ENCODE measurements at regions not wholly inside any gene's neighbourhood (a gene's known extent, or its start where the extent isn't known, plus 50 kb on each side); places are given as distances from the start of the nearest gene placed in this dataset.

DNA sequence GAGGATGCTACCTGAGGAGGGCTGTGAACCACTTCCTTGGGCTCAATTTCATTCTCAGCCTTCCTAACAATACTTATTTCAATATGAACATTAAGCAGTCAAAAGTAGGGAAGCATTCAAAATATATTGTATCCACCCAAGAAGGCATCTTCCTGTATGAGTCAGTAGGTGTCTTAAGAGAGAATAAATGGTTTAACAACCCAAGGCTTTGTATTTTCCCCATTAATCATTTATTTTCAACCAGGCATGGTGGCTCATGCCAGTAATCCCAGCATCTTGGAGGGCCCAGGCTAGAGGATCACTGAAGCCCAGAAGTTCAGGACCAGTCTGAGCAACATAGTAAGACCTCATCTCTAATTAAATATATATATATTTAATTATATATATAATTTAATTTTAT, 74.5 kb upstream of the MARCKS start:
- DNase-seq (ENCODE audit: low read depth, low spot score) (no peak), ATAC-seq (no peak)
- RAD21 ChIA-PET (ENCODE audit: low non-redundant PET in 1 of 2, low total read pairs in 2 of 2, uncharacterized antibody in 2 of 2, unreplicated experiment in 2 of 2): no interaction called here
- H3K27ac ChIP-seq (ENCODE audit: low read depth, low read length): no peak overlapping the region
- TF ChIP-seq, protein P1, sequence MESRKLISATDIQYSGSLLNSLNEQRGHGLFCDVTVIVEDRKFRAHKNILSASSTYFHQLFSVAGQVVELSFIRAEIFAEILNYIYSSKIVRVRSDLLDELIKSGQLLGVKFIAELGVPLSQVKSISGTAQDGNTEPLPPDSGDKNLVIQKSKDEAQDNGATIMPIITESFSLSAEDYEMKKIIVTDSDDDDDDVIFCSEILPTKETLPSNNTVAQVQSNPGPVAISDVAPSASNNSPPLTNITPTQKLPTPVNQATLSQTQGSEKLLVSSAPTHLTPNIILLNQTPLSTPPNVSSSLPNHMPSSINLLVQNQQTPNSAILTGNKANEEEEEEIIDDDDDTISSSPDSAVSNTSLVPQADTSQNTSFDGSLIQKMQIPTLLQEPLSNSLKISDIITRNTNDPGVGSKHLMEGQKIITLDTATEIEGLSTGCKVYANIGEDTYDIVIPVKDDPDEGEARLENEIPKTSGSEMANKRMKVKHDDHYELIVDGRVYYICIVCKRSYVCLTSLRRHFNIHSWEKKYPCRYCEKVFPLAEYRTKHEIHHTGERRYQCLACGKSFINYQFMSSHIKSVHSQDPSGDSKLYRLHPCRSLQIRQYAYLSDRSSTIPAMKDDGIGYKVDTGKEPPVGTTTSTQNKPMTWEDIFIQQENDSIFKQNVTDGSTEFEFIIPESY (IDR thresholded peaks at IDR 0.05; ENCODE audit: extremely low read depth, insufficient replicate concordance, low read length): no peak
- TF ChIP-seq FOSL1 (IDR thresholded peaks at IDR 0.05; ENCODE audit: low read depth) (no peak), CEBPB (IDR thresholded peaks at IDR 0.05; ENCODE audit: low read depth) (no peak), RAD21 (IDR thresholded peaks at IDR 0.05; ENCODE audit: low read depth) (no peak), POLR2AphosphoS5 (IDR thresholded peaks at IDR 0.05; ENCODE audit: low read depth, low read length) (no peak), EZH2 (IDR thresholded peaks at IDR 0.05) (no peak), ELF1 (IDR thresholded peaks at IDR 0.05; ENCODE audit: borderline replicate concordance, low read depth) (no peak), EGR1 (IDR thresholded peaks at IDR 0.05; ENCODE audit: low read depth) (no peak), ZNF274 (IDR thresholded peaks at IDR 0.05; ENCODE audit: low read depth, low read length) (no peak), SP1 (IDR thresholded peaks at IDR 0.05; ENCODE audit: low read depth) (no peak)
- TF ChIP-seq, protein P2, sequence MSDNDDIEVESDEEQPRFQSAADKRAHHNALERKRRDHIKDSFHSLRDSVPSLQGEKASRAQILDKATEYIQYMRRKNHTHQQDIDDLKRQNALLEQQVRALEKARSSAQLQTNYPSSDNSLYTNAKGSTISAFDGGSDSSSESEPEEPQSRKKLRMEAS (IDR thresholded peaks at IDR 0.05): no peak
- TF ChIP-seq, protein P3, sequence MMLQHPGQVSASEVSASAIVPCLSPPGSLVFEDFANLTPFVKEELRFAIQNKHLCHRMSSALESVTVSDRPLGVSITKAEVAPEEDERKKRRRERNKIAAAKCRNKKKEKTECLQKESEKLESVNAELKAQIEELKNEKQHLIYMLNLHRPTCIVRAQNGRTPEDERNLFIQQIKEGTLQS (IDR thresholded peaks at IDR 0.05): no peak
- TF ChIP-seq, protein P4, sequence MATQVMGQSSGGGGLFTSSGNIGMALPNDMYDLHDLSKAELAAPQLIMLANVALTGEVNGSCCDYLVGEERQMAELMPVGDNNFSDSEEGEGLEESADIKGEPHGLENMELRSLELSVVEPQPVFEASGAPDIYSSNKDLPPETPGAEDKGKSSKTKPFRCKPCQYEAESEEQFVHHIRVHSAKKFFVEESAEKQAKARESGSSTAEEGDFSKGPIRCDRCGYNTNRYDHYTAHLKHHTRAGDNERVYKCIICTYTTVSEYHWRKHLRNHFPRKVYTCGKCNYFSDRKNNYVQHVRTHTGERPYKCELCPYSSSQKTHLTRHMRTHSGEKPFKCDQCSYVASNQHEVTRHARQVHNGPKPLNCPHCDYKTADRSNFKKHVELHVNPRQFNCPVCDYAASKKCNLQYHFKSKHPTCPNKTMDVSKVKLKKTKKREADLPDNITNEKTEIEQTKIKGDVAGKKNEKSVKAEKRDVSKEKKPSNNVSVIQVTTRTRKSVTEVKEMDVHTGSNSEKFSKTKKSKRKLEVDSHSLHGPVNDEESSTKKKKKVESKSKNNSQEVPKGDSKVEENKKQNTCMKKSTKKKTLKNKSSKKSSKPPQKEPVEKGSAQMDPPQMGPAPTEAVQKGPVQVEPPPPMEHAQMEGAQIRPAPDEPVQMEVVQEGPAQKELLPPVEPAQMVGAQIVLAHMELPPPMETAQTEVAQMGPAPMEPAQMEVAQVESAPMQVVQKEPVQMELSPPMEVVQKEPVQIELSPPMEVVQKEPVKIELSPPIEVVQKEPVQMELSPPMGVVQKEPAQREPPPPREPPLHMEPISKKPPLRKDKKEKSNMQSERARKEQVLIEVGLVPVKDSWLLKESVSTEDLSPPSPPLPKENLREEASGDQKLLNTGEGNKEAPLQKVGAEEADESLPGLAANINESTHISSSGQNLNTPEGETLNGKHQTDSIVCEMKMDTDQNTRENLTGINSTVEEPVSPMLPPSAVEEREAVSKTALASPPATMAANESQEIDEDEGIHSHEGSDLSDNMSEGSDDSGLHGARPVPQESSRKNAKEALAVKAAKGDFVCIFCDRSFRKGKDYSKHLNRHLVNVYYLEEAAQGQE (IDR thresholded peaks at IDR 0.05; ENCODE audit: low read depth): no peak
- BruUV-seq (replicated peaks): no TSS peak
- intact Hi-C loops (cut with micrococcal nuclease): no loop called here
- no peak overlapping the region for H3K4me3 ChIP-seq (replicated peaks in 1 of 2; ENCODE audit: low read depth in 1 of 2, low read length in 2 of 2)
- no peaks in the 10 kb centered on the region for H3K27me3 ChIP-seq (ENCODE audit: insufficient read depth, low read length)
- no peaks in the 10 kb centered on the region for H3K79me2 ChIP-seq (ENCODE audit: insufficient read depth, low read length)
- POLR2A ChIA-PET: no interaction called here
- no peak overlapping the region for H2AFZ ChIP-seq (ENCODE audit: low read depth, low read length, poor library complexity, severe bottlenecking)
- CTCF ChIA-PET: no interaction called here
- no peaks in the 10 kb centered on the region for H4K20me1 ChIP-seq (ENCODE audit: insufficient read depth)
- H3K4me2 ChIP-seq (ENCODE audit: low read length): no peak overlapping the region
- H3K9me3 ChIP-seq (ENCODE audit: control insufficient read depth in 1 of 2, insufficient read depth in 1 of 2, low read depth in 1 of 2, low read length in 2 of 2): no peaks in the 10 kb centered on the region
- peaks cover 0 to 7% of the 10 kb centered on the region in 2 experiments; a peak in 2 of 4 replicates for H3K4me1 ChIP-seq (ENCODE audit: control insufficient read depth in 1 of 2, insufficient read depth in 2 of 2, low read length in 2 of 2)
- no peaks in the 10 kb centered on the region for H3K36me3 ChIP-seq (ENCODE audit: control insufficient read depth in 1 of 2, insufficient read depth in 2 of 2, low read length in 2 of 2)
- H3K9me2 ChIP-seq (ENCODE audit: insufficient read depth): no peaks in the 10 kb centered on the region
- H3K9ac ChIP-seq (ENCODE audit: low read length): no peak overlapping the region
